ENCODE measurements at regions not wholly inside any gene's neighbourhood (a gene's known extent, or its start where the extent isn't known, plus 50 kb on each side); places are given as distances from the start of the nearest gene placed in this dataset.
A peak's percentile ranks its signal among the peaks of the same experiment; 100 is the strongest.
"Not testable (repeated sequence)": the region's sequence is repeated elsewhere in the genome, so short reads cannot be mapped to it uniquely, and the experiment has no call there.

- Histone ChIP-seq H3K27ac (no peak overlapping the region), H3K4me1 (no peaks in the 10 kb centered on the region), H3K36me3 (no peaks in the 10 kb centered on the region), H3K27me3 (no peaks in the 10 kb centered on the region), H3K9me3 (no peaks in the 10 kb centered on the region), H3K4me3 (no peak overlapping the region)
- TF ChIP-seq, protein P1, sequence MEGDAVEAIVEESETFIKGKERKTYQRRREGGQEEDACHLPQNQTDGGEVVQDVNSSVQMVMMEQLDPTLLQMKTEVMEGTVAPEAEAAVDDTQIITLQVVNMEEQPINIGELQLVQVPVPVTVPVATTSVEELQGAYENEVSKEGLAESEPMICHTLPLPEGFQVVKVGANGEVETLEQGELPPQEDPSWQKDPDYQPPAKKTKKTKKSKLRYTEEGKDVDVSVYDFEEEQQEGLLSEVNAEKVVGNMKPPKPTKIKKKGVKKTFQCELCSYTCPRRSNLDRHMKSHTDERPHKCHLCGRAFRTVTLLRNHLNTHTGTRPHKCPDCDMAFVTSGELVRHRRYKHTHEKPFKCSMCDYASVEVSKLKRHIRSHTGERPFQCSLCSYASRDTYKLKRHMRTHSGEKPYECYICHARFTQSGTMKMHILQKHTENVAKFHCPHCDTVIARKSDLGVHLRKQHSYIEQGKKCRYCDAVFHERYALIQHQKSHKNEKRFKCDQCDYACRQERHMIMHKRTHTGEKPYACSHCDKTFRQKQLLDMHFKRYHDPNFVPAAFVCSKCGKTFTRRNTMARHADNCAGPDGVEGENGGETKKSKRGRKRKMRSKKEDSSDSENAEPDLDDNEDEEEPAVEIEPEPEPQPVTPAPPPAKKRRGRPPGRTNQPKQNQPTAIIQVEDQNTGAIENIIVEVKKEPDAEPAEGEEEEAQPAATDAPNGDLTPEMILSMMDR (IDR thresholded peaks at IDR 0.05) = no peak
- TF ChIP-seq POLR2A (IDR thresholded peaks at IDR 0.05) = no peak
- DNase-seq = no peak
These were observed 67.9 kb upstream of the TMEM170B start for GRCh38 chr6:11469684-11470083.

DNA sequence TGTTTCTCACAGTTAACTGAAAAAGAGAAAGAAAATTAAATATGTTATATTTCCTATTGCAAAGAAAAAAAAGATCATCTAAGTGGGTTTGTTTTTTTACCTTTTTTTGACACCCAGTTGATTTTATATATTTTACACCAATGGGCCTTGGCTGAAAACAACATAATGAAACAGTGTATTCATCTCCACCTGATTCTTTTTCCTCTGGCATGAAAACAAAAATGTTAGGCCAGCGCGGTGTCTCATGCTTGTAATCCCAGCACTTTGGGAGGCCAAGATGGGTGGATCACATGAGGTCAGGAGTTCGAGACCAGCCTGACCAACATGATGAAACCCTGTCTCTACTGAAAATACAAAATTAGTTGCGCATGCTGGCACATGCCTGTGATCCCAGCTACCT, 69.3 kb upstream of the TMEM170B start:
- H3K4me1 ChIP-seq, H3K36me3 ChIP-seq, DNase-seq, H3K27ac ChIP-seq, H3K4me3 ChIP-seq, H3K9me3 ChIP-seq, H3K27me3 ChIP-seq: not testable (repeated sequence)

- Histone ChIP-seq H3K36me3 (no peaks in the 10 kb centered on the region), H3K27me3 (no peaks in the 10 kb centered on the region), H3K4me3 (no peak overlapping the region), H3K27ac (no peak overlapping the region), H3K9me3 (no peaks in the 10 kb centered on the region), H3K4me1 (no peaks in the 10 kb centered on the region)
- TF ChIP-seq POLR2A (IDR thresholded peaks at IDR 0.05) = no peak
- TF ChIP-seq, protein P1 (IDR thresholded peaks at IDR 0.05) = no peak
- no peak for DNase-seq
These were observed 70.2 kb upstream of the TMEM170B start for GRCh38 chr6:11467364-11467763.

DNA sequence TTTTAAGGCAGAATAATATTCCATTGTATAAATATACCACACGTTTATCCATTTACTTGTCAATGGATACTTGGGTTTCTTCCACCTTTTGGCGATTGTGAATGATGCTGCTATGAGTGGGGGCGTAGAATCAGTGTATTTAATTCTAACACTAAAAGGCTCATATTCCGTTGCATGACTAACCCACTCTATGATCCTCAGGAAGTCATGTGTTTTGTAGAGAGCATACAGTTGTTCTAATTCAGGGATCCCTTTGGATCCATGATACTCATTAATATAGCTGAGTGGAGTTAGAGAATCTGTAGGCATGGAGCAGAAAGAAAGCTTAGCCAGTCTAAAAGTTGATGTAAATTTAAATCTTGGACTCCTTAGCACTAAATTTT, 74.2 kb upstream of the TMEM170B start:
- peaks cover 0 to 8% (median 0%) of the 10 kb centered on the region in 4 donors for H3K4me1 ChIP-seq
- H3K36me3 ChIP-seq = no peaks in the 10 kb centered on the region
- no peaks in the 10 kb centered on the region for H3K27me3 ChIP-seq
- no peak for DNase-seq
- no peak for TF ChIP-seq POLR2A (IDR thresholded peaks at IDR 0.05)
- TF ChIP-seq, protein P1 (IDR thresholded peaks at IDR 0.05) = no peak
- H3K9me3 ChIP-seq = no peaks in the 10 kb centered on the region
- H3K27ac ChIP-seq = no peak overlapping the region
- no peak overlapping the region for H3K4me3 ChIP-seq

DNA sequence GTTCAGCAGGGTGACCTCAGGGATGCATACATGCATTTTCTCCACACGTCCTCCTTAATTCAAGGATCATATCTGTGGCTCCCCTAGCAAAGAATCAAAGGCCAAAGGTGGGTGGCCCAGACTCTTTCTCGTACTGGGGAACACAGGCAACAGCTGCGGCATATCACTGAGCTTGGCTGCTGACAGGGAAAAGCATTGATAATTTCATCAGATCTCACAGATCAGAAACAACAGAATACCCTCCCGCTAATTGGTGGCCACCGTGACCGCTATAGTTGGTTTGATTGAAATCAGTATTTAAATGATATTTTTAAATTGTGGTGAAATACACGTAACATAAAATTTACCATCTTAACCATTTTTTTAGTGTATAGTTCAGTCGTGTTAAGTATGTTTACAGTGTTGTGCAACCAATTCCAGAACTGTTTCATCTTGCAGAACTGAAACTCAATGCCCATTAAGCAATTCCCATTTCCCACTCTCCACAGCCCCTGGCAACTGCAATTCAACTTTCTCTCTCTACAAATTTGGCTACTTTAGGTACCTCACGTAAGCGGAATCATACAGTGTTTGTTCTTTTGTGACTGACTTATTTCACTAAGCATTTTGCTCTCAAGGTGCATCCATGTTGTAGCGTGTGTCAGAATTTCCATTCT, 74.7 kb upstream of the TMEM170B start:
- H3K4me1 ChIP-seq = peaks cover 0 to 8% (median 0%) of the 10 kb centered on the region in 4 donors
- TF ChIP-seq POLR2A (IDR thresholded peaks at IDR 0.05) = no peak
- TF ChIP-seq, protein P1 (IDR thresholded peaks at IDR 0.05) = no peak
- H3K36me3 ChIP-seq = no peaks in the 10 kb centered on the region
- no peaks in the 10 kb centered on the region for H3K27me3 ChIP-seq
- no peaks in the 10 kb centered on the region for H3K9me3 ChIP-seq
- no peak for DNase-seq
- H3K4me3 ChIP-seq = no peak overlapping the region
- H3K27ac ChIP-seq = no peak overlapping the region

GRCh38 chr6:11460837-11461661, 76.5 kb upstream of the TMEM170B start:
- Histone ChIP-seq H3K27me3 (no peaks in the 10 kb centered on the region), H3K27ac (peak overlapping the region in 1 of 4 donors; percentile 73), H3K4me1 (peaks cover 0 to 8% (median 0%) of the 10 kb centered on the region in 4 donors), H3K9me3 (no peaks in the 10 kb centered on the region), H3K36me3 (no peaks in the 10 kb centered on the region), H3K4me3 (no peak overlapping the region)
- TF ChIP-seq POLR2A (IDR thresholded peaks at IDR 0.05) = no peak
- TF ChIP-seq, protein P1 (IDR thresholded peaks at IDR 0.05) = no peak
- no peak for DNase-seq

Data from Peyer's patch (tissue), 4 donors.